ENCODE measurements at regions not wholly inside any gene's neighbourhood (a gene's known extent, or its start where the extent isn't known, plus 50 kb on each side); places are given as distances from the start of the nearest gene placed in this dataset.

DNA sequence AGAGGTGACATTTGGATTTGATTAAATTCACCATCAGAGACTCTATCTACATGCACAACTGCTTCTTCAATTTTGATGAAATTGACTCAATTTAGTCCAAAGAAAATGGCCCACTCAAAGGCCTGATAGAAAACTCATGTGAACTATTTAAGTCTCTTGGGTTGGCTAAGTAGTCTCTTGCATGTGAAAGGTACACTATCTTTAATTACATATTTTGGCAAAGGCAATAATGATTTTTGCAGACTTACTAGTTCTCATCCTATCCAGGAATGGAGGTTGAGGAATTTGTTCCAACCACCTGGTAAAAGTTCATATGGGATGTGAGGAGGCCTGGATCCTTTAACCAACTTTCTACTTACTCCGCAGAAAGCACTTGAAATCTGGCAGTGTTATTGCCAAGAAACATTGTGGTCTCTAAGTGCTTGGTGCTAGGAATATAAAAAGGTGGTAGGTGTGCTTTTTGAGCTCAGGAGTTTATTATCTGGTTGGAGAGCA, 618.6 kb upstream of the MKI67 start:
- no peak for DNase-seq
- Mint-ChIP-seq H3K36me3 (ENCODE audit: low read depth) (no peaks in the 10 kb centered on the region), H3K27me3 (peaks cover 19% of the 10 kb centered on the region), H3K4me1 (ENCODE audit: low read depth) (no peaks in the 10 kb centered on the region), H3K4me3 (no peak overlapping the region), H3K27ac (no peak overlapping the region), H3K9me3 (no peaks in the 10 kb centered on the region)

DNA sequence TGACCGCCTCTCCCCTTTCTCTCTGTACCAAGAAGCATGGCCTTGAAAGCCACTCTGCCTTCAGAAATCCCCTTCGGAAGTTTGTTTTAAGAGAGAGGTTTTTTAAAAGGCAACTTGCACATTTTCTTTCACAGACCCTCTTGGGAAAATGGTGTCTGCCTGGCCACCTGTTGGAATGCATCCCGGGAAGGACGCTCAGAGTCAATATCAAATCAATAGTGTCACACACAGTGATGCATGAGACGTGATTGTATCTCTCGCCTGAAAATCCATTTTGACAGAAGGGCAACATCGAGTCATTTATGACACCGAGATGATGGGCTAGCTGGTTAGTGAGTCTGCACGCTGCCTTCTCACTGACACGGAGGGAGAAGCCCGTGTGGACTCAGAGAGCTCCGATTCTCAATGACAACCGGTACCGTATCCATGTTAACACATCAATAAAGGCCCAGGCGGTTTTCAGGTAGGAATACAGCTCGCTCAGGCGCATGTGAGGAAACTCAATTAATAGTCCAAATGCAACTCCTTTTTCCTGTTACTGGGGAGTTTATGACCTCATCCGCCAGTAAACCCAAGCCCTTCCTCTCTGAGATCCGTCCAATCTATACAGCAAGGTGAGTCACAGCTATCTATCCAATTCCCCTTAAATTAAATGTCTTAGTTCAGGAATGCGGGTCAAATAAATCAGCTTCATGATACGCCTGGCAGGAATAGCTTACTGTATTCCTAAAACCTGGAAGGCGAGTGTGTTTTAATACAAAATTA, 621.5 kb upstream of the MKI67 start:
- no peaks in the 10 kb centered on the region for H3K9me3 Mint-ChIP-seq
- no peak overlapping the region for H3K4me3 Mint-ChIP-seq
- H3K4me1 Mint-ChIP-seq (ENCODE audit: low read depth), result no peaks in the 10 kb centered on the region
- no peak for DNase-seq
- H3K27me3 Mint-ChIP-seq, result peaks cover 10% of the 10 kb centered on the region
- no peaks in the 10 kb centered on the region for H3K36me3 Mint-ChIP-seq (ENCODE audit: low read depth)
- H3K27ac Mint-ChIP-seq, result no peak overlapping the region

DNA sequence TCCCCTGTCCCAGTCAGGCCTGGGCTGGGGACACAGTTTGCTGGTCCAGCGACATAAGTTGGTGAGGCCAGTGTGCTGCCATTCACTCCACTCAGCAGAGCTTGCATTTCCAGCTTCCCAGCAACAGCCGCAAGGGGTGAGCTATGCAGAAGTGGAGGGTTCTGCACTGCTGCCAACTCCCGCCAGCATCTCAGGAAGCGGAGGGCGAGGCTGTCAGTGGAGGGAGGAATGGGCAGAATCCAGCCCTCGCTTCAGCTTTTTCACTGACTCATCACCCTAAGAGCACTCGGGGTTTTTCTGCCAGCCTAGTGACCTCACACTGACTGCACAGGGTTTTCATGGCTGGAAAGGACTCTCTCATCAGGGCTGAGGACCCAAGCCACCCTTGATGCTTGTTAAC, 625.1 kb upstream of the MKI67 start:
- DNase-seq, result no peak
- Mint-ChIP-seq H3K9me3 (no peaks in the 10 kb centered on the region), H3K4me3 (no peak overlapping the region), H3K36me3 (ENCODE audit: low read depth) (no peaks in the 10 kb centered on the region), H3K4me1 (ENCODE audit: low read depth) (no peaks in the 10 kb centered on the region), H3K27ac (no peak overlapping the region), H3K27me3 (peaks cover 7% of the 10 kb centered on the region)

DNA sequence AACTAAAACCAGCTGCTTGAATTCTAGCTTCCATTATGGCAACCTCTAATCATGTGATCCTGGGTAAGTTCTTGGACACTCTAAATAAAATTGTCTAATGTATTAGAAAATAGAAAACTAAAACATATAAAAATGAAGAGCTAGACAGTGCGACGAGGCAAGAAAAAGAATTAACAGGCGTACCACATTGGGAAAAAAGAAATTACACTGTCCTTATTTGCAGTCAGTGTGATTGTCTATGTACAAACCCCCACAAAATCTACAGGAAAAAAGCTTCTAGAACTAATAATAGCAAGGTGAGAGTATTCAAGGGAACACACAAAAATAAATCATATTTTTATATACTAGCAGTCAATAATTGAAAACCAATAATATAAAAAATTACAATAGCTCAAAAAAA, 625.6 kb upstream of the MKI67 start:
- Mint-ChIP-seq H3K9me3 (no peaks in the 10 kb centered on the region), H3K36me3 (ENCODE audit: low read depth) (no peaks in the 10 kb centered on the region), H3K4me1 (ENCODE audit: low read depth) (no peaks in the 10 kb centered on the region), H3K27ac (no peak overlapping the region), H3K27me3 (peaks cover 5% of the 10 kb centered on the region), H3K4me3 (no peak overlapping the region)
- no peak for DNase-seq

DNA sequence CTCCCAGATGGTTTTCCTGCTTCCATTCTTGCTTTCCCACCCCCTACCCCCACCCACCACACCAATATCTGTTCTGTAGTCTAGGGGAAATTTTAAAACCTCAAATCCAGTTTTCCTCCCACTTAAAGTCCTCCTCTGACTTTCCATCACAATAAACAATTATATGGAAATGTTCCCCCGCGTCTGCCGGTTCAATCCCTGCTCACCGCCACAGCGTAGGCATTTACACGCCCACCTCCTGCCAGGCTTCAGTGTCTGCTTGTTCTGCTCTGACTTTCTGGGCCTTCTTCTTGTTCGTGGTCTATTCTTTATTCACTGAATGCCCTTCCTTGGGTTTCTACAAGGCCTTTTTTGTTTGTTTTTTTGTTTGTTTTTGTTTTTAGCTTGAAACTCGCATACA, 633.0 kb upstream of the MKI67 start:
- Mint-ChIP-seq H3K27me3 (no peaks in the 10 kb centered on the region), H3K4me1 (ENCODE audit: low read depth) (no peaks in the 10 kb centered on the region), H3K36me3 (ENCODE audit: low read depth) (no peaks in the 10 kb centered on the region), H3K4me3 (no peak overlapping the region), H3K27ac (no peak overlapping the region), H3K9me3 (no peaks in the 10 kb centered on the region)
- no peak for DNase-seq

DNA sequence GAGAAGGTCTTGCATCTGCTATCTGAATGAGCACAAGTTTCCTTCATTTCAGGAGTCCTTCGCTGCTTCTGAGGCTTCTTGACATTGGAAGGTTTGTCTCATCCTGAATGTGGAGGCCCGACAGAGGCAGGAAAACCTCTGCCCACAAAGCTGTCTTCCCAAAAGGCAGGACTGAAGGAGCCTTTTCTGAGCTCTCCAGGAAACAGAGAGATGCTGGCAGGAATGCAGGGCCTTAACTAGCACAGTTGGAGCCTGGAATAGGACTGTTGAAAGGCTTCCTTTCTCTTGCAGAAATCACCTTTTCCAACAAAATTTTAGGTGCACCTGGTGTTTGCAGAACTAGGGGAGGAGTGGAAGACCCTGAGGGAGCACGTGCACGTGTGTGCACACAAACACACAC, 637.4 kb upstream of the MKI67 start:
- Mint-ChIP-seq H3K27me3 (no peaks in the 10 kb centered on the region), H3K27ac (no peak overlapping the region), H3K4me3 (no peak overlapping the region), H3K9me3 (no peaks in the 10 kb centered on the region), H3K36me3 (ENCODE audit: low read depth) (no peaks in the 10 kb centered on the region), H3K4me1 (ENCODE audit: low read depth) (no peaks in the 10 kb centered on the region)
- no peak for DNase-seq

DNA sequence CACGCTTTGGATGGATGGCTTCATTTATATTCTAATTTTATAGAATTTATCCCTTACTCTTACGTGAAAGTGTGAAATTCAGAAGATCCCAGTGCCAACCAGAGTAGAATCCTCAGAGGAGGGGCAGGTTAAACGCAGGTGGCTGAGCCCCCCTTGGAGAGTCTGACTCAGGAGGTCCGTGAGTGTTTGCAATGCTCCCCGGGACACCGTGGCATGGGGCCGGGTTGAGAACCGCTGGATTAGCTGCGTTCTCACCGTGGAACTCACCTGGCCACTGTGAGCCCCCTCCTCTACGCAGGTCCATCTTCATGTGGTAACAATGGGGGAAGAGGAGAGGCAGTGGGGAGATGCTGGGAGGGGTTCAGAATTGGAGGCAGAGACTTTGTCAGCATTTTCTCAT, 638.0 kb upstream of the MKI67 start:
- H3K9me3 Mint-ChIP-seq, result no peaks in the 10 kb centered on the region
- H3K36me3 Mint-ChIP-seq (ENCODE audit: low read depth), result no peaks in the 10 kb centered on the region
- H3K27me3 Mint-ChIP-seq, result no peaks in the 10 kb centered on the region
- no peaks in the 10 kb centered on the region for H3K4me1 Mint-ChIP-seq (ENCODE audit: low read depth)
- no peak for DNase-seq
- no peak overlapping the region for H3K27ac Mint-ChIP-seq
- no peak overlapping the region for H3K4me3 Mint-ChIP-seq

DNA sequence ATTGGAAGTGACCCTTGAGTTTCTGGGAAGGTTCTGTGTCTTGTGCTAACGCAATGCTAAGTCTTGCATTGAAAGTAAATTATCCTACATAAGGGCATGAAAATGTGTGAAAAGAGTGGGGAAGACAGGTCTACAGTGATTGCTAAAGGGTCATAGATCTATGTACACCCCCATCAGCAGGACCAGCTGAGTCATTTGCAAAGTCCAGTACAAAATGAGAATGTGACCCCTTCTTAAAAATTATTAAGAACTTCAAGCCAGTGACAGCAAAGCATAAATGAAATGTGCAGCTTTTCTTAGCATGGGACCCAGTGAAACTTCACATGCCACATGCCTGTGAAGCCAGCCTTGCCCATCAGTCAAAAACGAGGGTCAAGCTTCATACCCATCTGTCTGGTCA, 640.7 kb upstream of the MKI67 start:
- no peak overlapping the region for H3K27ac Mint-ChIP-seq
- peaks cover 6% of the 10 kb centered on the region for H3K27me3 Mint-ChIP-seq
- no peaks in the 10 kb centered on the region for H3K9me3 Mint-ChIP-seq
- H3K4me1 Mint-ChIP-seq (ENCODE audit: low read depth), result no peaks in the 10 kb centered on the region
- no peak for DNase-seq
- H3K4me3 Mint-ChIP-seq, result no peak overlapping the region
- no peaks in the 10 kb centered on the region for H3K36me3 Mint-ChIP-seq (ENCODE audit: low read depth)

DNA sequence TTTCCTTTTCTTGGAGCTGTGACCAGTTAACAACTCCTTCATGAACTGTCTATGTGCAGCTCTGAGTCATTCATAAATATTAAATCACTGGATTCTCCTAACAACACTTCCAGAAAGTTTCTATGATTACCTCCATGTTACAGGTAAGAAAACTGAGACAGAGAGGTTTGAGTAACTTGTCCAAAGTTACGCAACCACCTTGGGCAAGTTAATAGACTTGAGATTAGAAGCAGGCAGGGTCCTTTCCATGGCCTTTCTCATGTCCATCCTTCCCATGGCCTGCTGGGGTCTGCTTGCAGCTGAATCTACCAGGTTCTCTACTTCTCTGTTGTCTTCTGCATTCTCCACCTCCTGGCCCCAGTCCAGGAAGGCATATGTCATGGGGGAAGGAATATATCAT, 648.8 kb upstream of the MKI67 start:
- Mint-ChIP-seq H3K27ac (no peak overlapping the region), H3K4me3 (no peak overlapping the region), H3K9me3 (no peaks in the 10 kb centered on the region), H3K27me3 (peaks cover 5% of the 10 kb centered on the region), H3K4me1 (ENCODE audit: low read depth) (no peaks in the 10 kb centered on the region), H3K36me3 (ENCODE audit: low read depth) (no peaks in the 10 kb centered on the region)
- DNase-seq, result no peak

DNA sequence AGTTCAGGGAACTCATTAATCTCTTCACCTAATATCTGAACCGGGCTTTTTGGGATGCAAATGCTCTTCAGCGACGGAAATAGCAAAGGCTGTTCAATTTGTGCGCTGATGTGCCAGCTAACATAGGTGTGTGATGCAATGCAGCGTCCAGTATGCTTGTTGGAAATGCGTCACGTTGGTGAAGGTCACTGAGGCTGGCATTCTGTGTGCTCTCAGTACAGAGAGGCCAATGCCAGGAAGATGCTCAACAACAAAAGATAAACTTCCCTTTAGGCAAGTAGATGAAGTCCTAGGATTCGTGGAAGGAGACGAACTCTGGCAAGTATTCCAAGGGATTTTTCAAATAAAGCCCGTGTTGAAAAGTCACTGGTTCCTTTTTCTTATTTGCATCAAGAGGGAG, 649.5 kb upstream of the MKI67 start:
- no peaks in the 10 kb centered on the region for H3K4me1 Mint-ChIP-seq (ENCODE audit: low read depth)
- H3K9me3 Mint-ChIP-seq, result no peaks in the 10 kb centered on the region
- no peak overlapping the region for H3K4me3 Mint-ChIP-seq
- H3K27me3 Mint-ChIP-seq, result peaks cover 5% of the 10 kb centered on the region
- no peak for DNase-seq
- no peaks in the 10 kb centered on the region for H3K36me3 Mint-ChIP-seq (ENCODE audit: low read depth)
- no peak overlapping the region for H3K27ac Mint-ChIP-seq

DNA sequence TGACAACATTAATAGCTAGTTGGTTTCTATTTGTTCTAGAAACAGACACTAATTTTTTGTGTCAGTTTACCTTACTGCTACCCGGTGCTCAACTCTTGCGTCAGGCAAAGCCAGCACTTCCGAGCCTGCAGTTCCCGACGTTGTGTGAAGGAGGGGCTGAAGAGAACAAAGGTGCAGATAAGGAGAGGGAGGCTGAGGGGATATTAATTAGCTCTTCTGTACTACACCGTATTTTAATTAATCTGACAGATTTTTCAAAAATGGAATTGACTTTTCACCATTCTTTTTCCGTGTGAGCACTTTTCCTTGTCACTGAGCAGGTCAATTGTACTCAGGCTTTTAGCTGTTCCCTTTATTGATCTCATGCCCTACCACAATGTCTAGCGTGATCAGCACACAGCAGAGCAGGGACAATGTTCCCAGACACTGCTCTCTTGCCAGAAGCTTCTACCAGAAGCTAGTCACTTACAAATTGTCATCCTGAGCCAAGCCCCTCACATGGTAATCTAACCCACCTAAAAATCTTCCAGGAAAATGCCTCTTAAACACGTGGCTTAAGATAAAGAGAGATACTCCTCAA, 650.5 kb upstream of the MKI67 start:
- no peak for DNase-seq
- Mint-ChIP-seq H3K9me3 (no peaks in the 10 kb centered on the region), H3K27me3 (peaks cover 5% of the 10 kb centered on the region)

DNA sequence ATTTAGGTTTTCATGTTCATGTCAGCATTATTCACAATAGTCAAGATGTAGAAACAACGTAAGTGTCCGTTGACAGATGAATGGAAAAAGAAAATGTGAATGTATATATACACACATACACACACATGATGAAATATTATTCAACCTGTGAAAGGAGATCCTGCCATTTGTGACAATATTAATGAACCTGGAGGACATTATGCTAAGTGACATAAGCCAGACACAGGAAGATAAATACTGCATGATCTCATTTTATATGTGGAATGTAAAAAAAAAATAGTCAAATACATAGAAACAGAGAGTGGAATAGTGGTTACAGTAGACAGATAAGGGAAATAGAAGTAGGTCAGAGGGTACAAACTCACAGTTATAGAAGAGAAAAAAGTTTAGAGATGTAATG, 651.1 kb upstream of the MKI67 start:
- DNase-seq, result no peak
- Mint-ChIP-seq H3K27me3 (peaks cover 5% of the 10 kb centered on the region), H3K36me3 (ENCODE audit: low read depth) (no peaks in the 10 kb centered on the region), H3K27ac (no peak overlapping the region), H3K4me1 (ENCODE audit: low read depth) (no peaks in the 10 kb centered on the region), H3K4me3 (no peak overlapping the region), H3K9me3 (no peaks in the 10 kb centered on the region)

More for the DNA sequence above, 650.5 kb upstream of the MKI67 start:
- H3K4me1 Mint-ChIP-seq (ENCODE audit: low read depth), result no peaks in the 10 kb centered on the region
- H3K4me3 Mint-ChIP-seq, result no peak overlapping the region
- H3K36me3 Mint-ChIP-seq (ENCODE audit: low read depth), result no peaks in the 10 kb centered on the region
- H3K27ac Mint-ChIP-seq, result no peak overlapping the region

DNA sequence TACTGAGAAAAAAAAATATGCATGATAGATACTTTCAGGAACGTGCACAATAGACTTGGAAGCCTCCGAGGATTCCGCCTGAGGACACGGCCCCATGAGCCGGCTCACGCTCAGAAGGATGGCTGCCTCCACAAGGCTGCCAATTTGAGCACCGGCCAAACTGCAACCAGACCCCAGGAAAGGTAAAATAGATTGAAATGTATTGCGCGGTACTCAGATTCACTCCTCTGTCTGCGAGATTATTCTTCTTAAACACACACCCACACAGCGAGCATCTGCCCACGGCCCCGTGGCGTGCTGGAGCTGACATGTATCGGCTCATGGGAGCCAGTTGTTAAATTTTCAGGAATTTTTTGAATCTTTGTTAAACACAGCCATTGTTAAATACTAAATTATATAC, 653.2 kb upstream of the MKI67 start:
- no peaks in the 10 kb centered on the region for H3K4me1 Mint-ChIP-seq (ENCODE audit: low read depth)

DNA sequence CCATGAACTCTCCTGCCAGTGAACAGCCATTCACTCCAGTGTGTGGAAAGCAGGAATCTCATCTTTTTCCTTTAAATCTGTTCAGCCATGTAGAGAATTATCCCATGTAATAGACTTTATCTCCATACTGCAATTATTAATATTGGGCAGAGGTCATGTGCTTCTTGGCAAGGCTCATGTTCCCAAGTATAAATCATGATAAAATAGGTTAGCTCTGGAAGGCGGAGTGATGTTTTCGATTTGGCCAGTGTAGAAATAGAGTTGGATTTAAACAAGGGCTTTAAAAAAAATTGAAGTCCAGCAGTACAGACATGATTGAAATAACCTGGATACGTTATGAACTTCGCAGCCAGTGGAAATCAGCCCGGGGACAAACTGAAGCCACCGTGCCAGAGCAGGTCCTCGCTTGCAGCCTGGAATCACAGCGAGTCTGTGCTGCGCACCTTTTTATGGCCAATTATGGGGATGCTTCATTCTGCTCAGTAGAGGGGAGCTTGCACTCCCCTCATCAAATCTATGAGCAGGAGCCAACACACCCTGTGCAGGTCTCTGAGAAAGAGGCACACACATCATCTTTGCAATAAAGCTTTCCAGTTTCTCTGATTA, 654.0 kb upstream of the MKI67 start:
- Mint-ChIP-seq H3K27ac (no peak overlapping the region), H3K4me1 (ENCODE audit: low read depth) (no peaks in the 10 kb centered on the region), H3K36me3 (ENCODE audit: low read depth) (no peaks in the 10 kb centered on the region)

More for the DNA sequence above, 653.2 kb upstream of the MKI67 start:
- DNase-seq, result no peak
- H3K4me3 Mint-ChIP-seq, result no peak overlapping the region
- H3K27me3 Mint-ChIP-seq, result peaks cover 5% of the 10 kb centered on the region
- no peaks in the 10 kb centered on the region for H3K36me3 Mint-ChIP-seq (ENCODE audit: low read depth)
- no peaks in the 10 kb centered on the region for H3K9me3 Mint-ChIP-seq
- H3K27ac Mint-ChIP-seq, result no peak overlapping the region

DNA sequence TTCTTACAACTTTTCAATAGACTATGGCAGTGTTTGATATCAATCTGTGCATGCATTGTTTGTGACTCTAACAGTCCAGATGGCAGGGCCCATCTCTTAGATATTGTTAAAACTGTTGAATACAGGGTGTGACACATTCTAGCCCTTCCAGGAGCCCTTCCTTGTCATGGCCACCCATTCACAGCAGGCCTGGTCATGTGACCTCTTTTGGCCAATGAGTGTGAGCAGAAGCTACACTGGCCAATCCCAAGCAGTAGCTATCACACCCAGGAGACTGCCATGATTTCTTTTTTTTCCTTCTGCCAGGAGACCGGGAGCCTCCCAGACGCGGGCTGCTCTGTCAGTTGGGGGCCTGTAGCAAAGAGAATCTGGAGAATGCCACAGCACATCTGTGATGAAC, 655.4 kb upstream of the MKI67 start:
- H3K4me3 Mint-ChIP-seq, result no peak overlapping the region
- H3K4me1 Mint-ChIP-seq (ENCODE audit: low read depth), result no peaks in the 10 kb centered on the region
- H3K9me3 Mint-ChIP-seq, result no peaks in the 10 kb centered on the region
- peaks cover 4% of the 10 kb centered on the region for H3K27me3 Mint-ChIP-seq
- H3K36me3 Mint-ChIP-seq (ENCODE audit: low read depth), result no peaks in the 10 kb centered on the region
- no peak overlapping the region for H3K27ac Mint-ChIP-seq
- DNase-seq, result no peak

More for the DNA sequence above, 654.0 kb upstream of the MKI67 start:
- no peak for DNase-seq
- peaks cover 5% of the 10 kb centered on the region for H3K27me3 Mint-ChIP-seq
- H3K4me3 Mint-ChIP-seq, result no peak overlapping the region
- no peaks in the 10 kb centered on the region for H3K9me3 Mint-ChIP-seq

Data from activated T-cell treated with anti-CD3 and anti-CD28 coated beads, Interleukin-2, amount 50 U/mL, for 24 hours (primary cell).